Activated CD4-positive, alpha-beta T cell treated with anti-CD3 and anti-CD28 coated beads for 36 hours (primary cell): ENCODE measurements at regions not wholly inside any gene's neighbourhood (a gene's known extent, or its start where the extent isn't known, plus 50 kb on each side); places are given as distances from the start of the nearest gene placed in this dataset.
"Not testable (repeated sequence)": the region's sequence is repeated elsewhere in the genome, so short reads cannot be mapped to it uniquely, and the experiment has no call there.

Experiments used
- ATAC-seq: fragments of 200-7000 bp; cut with Tn5 transposase; one replicate; pipeline ENCODE4 v1.10.0; 2021; ENCODE audit warnings: mild to moderate bottlenecking, moderate library complexity
- CTCF ChIA-PET: fragments of 350-600 bp; sonication (Branson Sonifier 250); formaldehyde crosslinking; loops from one replicate; lab custom pipeline; 2021; ENCODE audit warnings: antibody characterized with exemption; lab: Charles Lee
- POLR2A ChIA-PET: fragments of 350-600 bp; sonication (Branson Sonifier 250); formaldehyde crosslinking; loops from one replicate; lab custom pipeline; 2021; ENCODE audit warnings: antibody characterized with exemption, inconsistent platforms; lab: Charles Lee
- DNase-seq: peaks from one replicate; pipeline ENCODE4 v3.0.0-alpha.2; 2020
- H3K27ac Mint-ChIP-seq: one replicate; pipeline ENCODE4 v1.8.0; 2021; ENCODE audit warnings: mixed read lengths
- H3K27me3 Mint-ChIP-seq: one replicate; pipeline ENCODE4 v1.8.0; 2021; ENCODE audit warnings: mixed read lengths
- H3K36me3 Mint-ChIP-seq: one replicate; pipeline ENCODE4 v1.8.0; 2021; ENCODE audit warnings: low read depth, mixed read lengths
- H3K4me1 Mint-ChIP-seq: one replicate; pipeline ENCODE4 v1.8.0; 2021; ENCODE audit warnings: mixed read lengths
- H3K4me3 Mint-ChIP-seq: one replicate; pipeline ENCODE4 v1.8.0; 2021; ENCODE audit warnings: mild to moderate bottlenecking, moderate library complexity, mixed read lengths
- H3K9me3 Mint-ChIP-seq: one replicate; pipeline ENCODE4 v1.8.0; 2021; ENCODE audit warnings: low read depth, mixed read lengths
- intact Hi-C, 2 experiments: fragments of 100-400 bp; cut with DNase I in 1 of 2; cut with micrococcal nuclease in 1 of 2; formaldehyde crosslinking; loops; one replicate each; pipeline versions ENCODE4 v1.14.2 to v1.15.1; 2022 to 2024; cut with DNase I, micrococcal nuclease

- ATAC-seq, result no peak
- peaks cover 4% of the 10 kb centered on the region for H3K27me3 Mint-ChIP-seq
- POLR2A ChIA-PET, result no interaction called here
- H3K27ac Mint-ChIP-seq, result no peak overlapping the region
- CTCF ChIA-PET, result no interaction called here
- no peaks in the 10 kb centered on the region for H3K9me3 Mint-ChIP-seq
- no peaks in the 10 kb centered on the region for H3K4me1 Mint-ChIP-seq
- no peaks in the 10 kb centered on the region for H3K36me3 Mint-ChIP-seq
- no peak overlapping the region for H3K4me3 Mint-ChIP-seq
- intact Hi-C loops, result loop anchor here (5.0 kb wide), 3 partner anchors 168 to 388 kb away; no protein-coding TSS in a partner anchor
- no peak for DNase-seq
These were observed 409.4 kb upstream of the FRG2C start for GRCh38 chr3:75254685-75255084.

- H3K4me1 Mint-ChIP-seq, H3K27ac Mint-ChIP-seq, ATAC-seq, H3K27me3 Mint-ChIP-seq, POLR2A ChIA-PET, H3K9me3 Mint-ChIP-seq, CTCF ChIA-PET, DNase-seq, H3K36me3 Mint-ChIP-seq, H3K4me3 Mint-ChIP-seq: not testable (repeated sequence)
- intact Hi-C loops, result loop anchor here (5.0 kb wide), 3 partner anchors 163 to 383 kb away; no protein-coding TSS in a partner anchor
These were observed 405.1 kb upstream of the FRG2C start for GRCh38 chr3:75258825-75259683.

GRCh38 chr3:75260975-75261374 lies 403.2 kb upstream of the FRG2C start:
- H3K9me3 Mint-ChIP-seq, H3K4me1 Mint-ChIP-seq, H3K36me3 Mint-ChIP-seq, ATAC-seq, intact Hi-C loops, H3K4me3 Mint-ChIP-seq, H3K27me3 Mint-ChIP-seq, CTCF ChIA-PET, DNase-seq, H3K27ac Mint-ChIP-seq, POLR2A ChIA-PET: not testable (repeated sequence)

- no peaks in the 10 kb centered on the region for H3K4me1 Mint-ChIP-seq
- no peak for ATAC-seq
- ChIA-PET POLR2A (no interaction called here), CTCF (no interaction called here)
- no peak overlapping the region for H3K4me3 Mint-ChIP-seq
- no peaks in the 10 kb centered on the region for H3K9me3 Mint-ChIP-seq
- H3K36me3 Mint-ChIP-seq, result no peaks in the 10 kb centered on the region
- DNase-seq, result no peak
- H3K27ac Mint-ChIP-seq, result no peak overlapping the region
- intact Hi-C loops, result no loop called here
- peaks cover 4% of the 10 kb centered on the region for H3K27me3 Mint-ChIP-seq
These were observed 401.5 kb upstream of the FRG2C start for GRCh38 chr3:75262661-75263060.

GRCh38 chr3:75265897-75266296 lies 398.2 kb upstream of the FRG2C start:
- Mint-ChIP-seq H3K4me3 (no peak overlapping the region), H3K4me1 (no peaks in the 10 kb centered on the region), H3K36me3 (no peaks in the 10 kb centered on the region), H3K9me3 (no peaks in the 10 kb centered on the region), H3K27ac (no peak overlapping the region), H3K27me3 (no peaks in the 10 kb centered on the region)
- DNase-seq (no peak), ATAC-seq (no peak)
- CTCF ChIA-PET, result no interaction called here
- intact Hi-C loops, result no loop called here
- POLR2A ChIA-PET, result no interaction called here

- H3K27me3 Mint-ChIP-seq, POLR2A ChIA-PET, ATAC-seq, H3K4me1 Mint-ChIP-seq, H3K27ac Mint-ChIP-seq, DNase-seq, H3K9me3 Mint-ChIP-seq, H3K4me3 Mint-ChIP-seq, intact Hi-C loops, H3K36me3 Mint-ChIP-seq: not testable (repeated sequence)
- CTCF ChIA-PET, result interaction anchor here (0.7 kb wide), 1 partner anchor 1029 kb away, joined by 3 read pairs; no protein-coding TSS in a partner anchor
These were observed 395.6 kb upstream of the FRG2C start for GRCh38 chr3:75268576-75268975.

- H3K4me1 Mint-ChIP-seq, POLR2A ChIA-PET, H3K9me3 Mint-ChIP-seq, H3K27ac Mint-ChIP-seq, ATAC-seq, H3K4me3 Mint-ChIP-seq, H3K27me3 Mint-ChIP-seq, H3K36me3 Mint-ChIP-seq, intact Hi-C loops, DNase-seq: not testable (repeated sequence)
- CTCF ChIA-PET, result interaction anchor here (0.6 kb wide), 1 partner anchor 8 kb away, joined by 3 read pairs; no protein-coding TSS in a partner anchor
These were observed 391.9 kb upstream of the FRG2C start for GRCh38 chr3:75272237-75272636.

GRCh38 chr3:75272691-75273090 lies 391.4 kb upstream of the FRG2C start:
- Mint-ChIP-seq H3K4me1 (no peaks in the 10 kb centered on the region), H3K36me3 (no peaks in the 10 kb centered on the region), H3K27ac (no peak overlapping the region), H3K4me3 (no peak overlapping the region), H3K9me3 (no peaks in the 10 kb centered on the region), H3K27me3 (no peaks in the 10 kb centered on the region)
- ChIA-PET CTCF (interaction anchor here (0.6 kb wide), 1 partner anchor 9 kb away, joined by 3 read pairs; no protein-coding TSS in a partner anchor), POLR2A (no interaction called here)
- no peak for DNase-seq
- ATAC-seq, result no peak
- intact Hi-C loops, result no loop called here

- H3K9me3 Mint-ChIP-seq, H3K4me3 Mint-ChIP-seq, H3K36me3 Mint-ChIP-seq, POLR2A ChIA-PET, intact Hi-C loops, CTCF ChIA-PET, H3K27ac Mint-ChIP-seq, H3K4me1 Mint-ChIP-seq, DNase-seq, H3K27me3 Mint-ChIP-seq: not testable (repeated sequence)
- peak; percentile 36 for ATAC-seq
These were observed 378.5 kb upstream of the FRG2C start for GRCh38 chr3:75285531-75286148.

GRCh38 chr3:75288972-75289574 lies 375.1 kb upstream of the FRG2C start:
- POLR2A ChIA-PET, H3K36me3 Mint-ChIP-seq, DNase-seq, CTCF ChIA-PET, ATAC-seq, H3K4me3 Mint-ChIP-seq, intact Hi-C loops, H3K9me3 Mint-ChIP-seq, H3K27me3 Mint-ChIP-seq, H3K27ac Mint-ChIP-seq, H3K4me1 Mint-ChIP-seq: not testable (repeated sequence)

GRCh38 chr3:75294124-75294523 lies 370.0 kb upstream of the FRG2C start:
- no peaks in the 10 kb centered on the region for H3K4me1 Mint-ChIP-seq
- H3K9me3 Mint-ChIP-seq, result peaks cover 3% of the 10 kb centered on the region
- DNase-seq (peak; percentile 14), ATAC-seq (no peak)
- no peaks in the 10 kb centered on the region for H3K36me3 Mint-ChIP-seq
- POLR2A ChIA-PET, result no interaction called here
- H3K4me3 Mint-ChIP-seq, result no peak overlapping the region
- no peak overlapping the region for H3K27ac Mint-ChIP-seq
- intact Hi-C loops, result loop anchor here (1.0 to 10.0 kb wide), 2 partner anchors 131 to 135 kb away; no protein-coding TSS in a partner anchor
- peaks cover 3% of the 10 kb centered on the region for H3K27me3 Mint-ChIP-seq
- CTCF ChIA-PET, result no interaction called here
